DMS114 treated with DMSO at 0.1 percent for 48 hours (cell line): ENCODE measurements at regions not wholly inside any gene's neighbourhood (a gene's known extent, or its start where the extent isn't known, plus 50 kb on each side); places are given as distances from the start of the nearest gene placed in this dataset.

Experiments
- DNase-seq: peaks from one replicate; lab custom pipeline; 2025; ENCODE audit not compliant: unreplicated experiment; lab: John Stamatoyannopoulos, UW

- no peak for DNase-seq
Observed at GRCh38 chr3:150170852-150171520, 200.3 kb upstream of the PFN2 start.

- DNase-seq: no peak
Observed at GRCh38 chr3:150169330-150169940, 198.7 kb upstream of the PFN2 start.

- DNase-seq: no peak
Observed at GRCh38 chr3:150168698-150169097, 198.0 kb upstream of the PFN2 start.

GRCh38 chr3:150165396-150166094 lies 194.8 kb upstream of the PFN2 start:
- DNase-seq: no peak

GRCh38 chr3:150161011-150161410 lies 190.3 kb upstream of the PFN2 start:
- no peak for DNase-seq

GRCh38 chr3:150158943-150159625 lies 188.4 kb upstream of the PFN2 start:
- DNase-seq: no peak

- no peak for DNase-seq
Observed at GRCh38 chr3:150152567-150152966, 181.9 kb upstream of the PFN2 start.

GRCh38 chr3:150150633-150151032 lies 179.9 kb upstream of the PFN2 start:
- DNase-seq: no peak

GRCh38 chr3:150149651-150150051 lies 179.0 kb upstream of the PFN2 start:
- DNase-seq: no peak

- no peak for DNase-seq
Observed at GRCh38 chr3:150148227-150148626, 177.5 kb upstream of the PFN2 start.

GRCh38 chr3:150147776-150148175 lies 177.1 kb upstream of the PFN2 start:
- DNase-seq: no peak

GRCh38 chr3:150146991-150147761 lies 176.5 kb upstream of the PFN2 start:
- no peak for DNase-seq

- no peak for DNase-seq
Observed at GRCh38 chr3:150145659-150146058, 175.0 kb upstream of the PFN2 start.

GRCh38 chr3:150144191-150144708 lies 173.6 kb upstream of the PFN2 start:
- no peak for DNase-seq

- DNase-seq: no peak
Observed at GRCh38 chr3:150142936-150143335, 172.2 kb upstream of the PFN2 start.

GRCh38 chr3:150141790-150142326 lies 171.2 kb upstream of the PFN2 start:
- no peak for DNase-seq

- DNase-seq: no peak
Observed at GRCh38 chr3:150140614-150141321, 170.1 kb upstream of the PFN2 start.

- DNase-seq: no peak
Observed at GRCh38 chr3:150138824-150139223, 168.1 kb upstream of the PFN2 start.

GRCh38 chr3:150136242-150136641 lies 165.5 kb upstream of the PFN2 start:
- DNase-seq: no peak

- DNase-seq: no peak
Observed at GRCh38 chr3:150135287-150135721, 164.6 kb upstream of the PFN2 start.
